GM11168 (cell line): ENCODE measurements at regions not wholly inside any gene's neighbourhood (a gene's known extent, or its start where the extent isn't known, plus 50 kb on each side); places are given as distances from the start of the nearest gene placed in this dataset.

Source experiments
- in situ Hi-C: fragments of 300-500 bp; cut with MboI; formaldehyde crosslinking; loops from one replicate; pipeline ENCODE4 v1.12.0; 2022; ENCODE audit warnings: low sequenced_read_pairs; ENCODE audit not compliant: unreplicated experiment

DNA sequence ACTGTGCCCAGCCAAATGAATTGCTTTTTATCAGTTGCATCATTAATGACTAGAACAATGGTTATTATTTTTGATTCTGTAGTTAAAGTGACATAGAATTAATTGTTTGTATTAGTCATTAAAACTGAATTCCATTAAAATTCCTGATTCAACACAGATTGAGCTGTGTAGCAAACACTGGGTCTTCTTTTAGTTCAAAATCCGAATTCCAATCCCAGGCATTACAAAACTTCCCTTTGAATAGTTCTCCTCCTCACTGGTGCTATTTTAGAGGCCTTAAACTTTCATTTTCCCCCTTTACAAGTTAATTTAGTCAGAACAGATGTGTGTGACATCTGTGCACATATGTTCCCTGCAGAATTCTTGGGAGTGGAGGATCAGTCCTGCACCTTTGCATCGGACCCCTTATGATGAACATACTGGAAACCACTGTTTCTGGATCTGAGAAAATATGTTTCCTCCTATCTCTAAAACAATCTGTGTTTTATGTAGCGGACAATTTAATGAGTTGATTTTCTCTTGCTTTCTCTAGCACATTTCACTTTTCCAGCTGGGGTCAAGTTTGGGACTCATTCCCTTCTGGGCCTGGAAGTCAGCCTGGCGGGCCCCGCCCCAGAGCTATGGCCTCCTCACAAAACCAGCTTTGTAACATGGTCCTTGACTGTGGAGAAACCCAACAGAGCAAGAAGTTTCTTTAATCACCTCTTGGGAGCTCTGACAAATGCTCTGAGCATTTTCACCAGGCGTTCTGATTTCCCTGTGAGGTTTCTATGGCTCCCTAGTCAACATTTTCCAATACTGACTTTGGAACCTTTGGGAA is 87.9 kb upstream of the MAMDC2 start:
- in situ Hi-C loops = no loop called here

DNA sequence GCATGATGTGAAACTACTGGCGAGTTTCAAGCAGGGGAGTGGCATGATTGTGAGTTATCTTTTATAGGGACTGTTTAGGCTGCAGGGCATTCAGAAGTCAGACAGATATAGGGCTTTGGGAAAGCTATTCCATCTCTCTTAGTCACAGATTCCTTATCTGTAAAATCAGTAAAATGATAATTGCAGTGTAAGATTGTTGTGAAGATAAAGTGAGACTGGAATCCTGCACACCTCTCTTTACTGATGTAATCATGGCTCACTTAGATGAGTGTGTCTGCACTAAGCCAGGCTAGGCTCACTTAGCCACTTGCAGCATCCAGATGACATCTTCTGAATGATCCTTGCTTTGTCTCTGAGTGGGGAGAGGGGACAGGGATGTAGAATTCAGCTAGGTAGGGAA is 81.8 kb upstream of the MAMDC2 start:
- in situ Hi-C loops = no loop called here

DNA sequence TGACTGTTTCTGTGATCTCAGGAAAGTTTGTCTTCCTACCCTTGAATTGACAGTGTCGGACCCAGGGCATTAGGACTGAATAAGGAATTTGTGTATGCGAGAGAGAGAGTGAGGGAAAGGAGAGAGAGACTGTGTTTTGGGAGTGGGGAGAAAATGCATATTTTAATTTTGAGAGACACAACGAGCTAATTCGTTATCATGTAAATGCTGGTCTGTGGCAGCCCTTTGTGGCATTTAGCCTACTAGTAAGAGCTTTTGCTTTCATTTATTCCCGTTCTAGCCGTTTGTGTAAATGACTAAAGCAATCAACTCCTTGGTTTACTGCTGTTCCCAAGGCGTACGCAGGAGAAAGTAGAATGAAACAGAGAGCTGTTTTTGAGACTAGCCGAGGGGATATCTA is 79.8 kb upstream of the MAMDC2 start:
- in situ Hi-C loops = no loop called here

DNA sequence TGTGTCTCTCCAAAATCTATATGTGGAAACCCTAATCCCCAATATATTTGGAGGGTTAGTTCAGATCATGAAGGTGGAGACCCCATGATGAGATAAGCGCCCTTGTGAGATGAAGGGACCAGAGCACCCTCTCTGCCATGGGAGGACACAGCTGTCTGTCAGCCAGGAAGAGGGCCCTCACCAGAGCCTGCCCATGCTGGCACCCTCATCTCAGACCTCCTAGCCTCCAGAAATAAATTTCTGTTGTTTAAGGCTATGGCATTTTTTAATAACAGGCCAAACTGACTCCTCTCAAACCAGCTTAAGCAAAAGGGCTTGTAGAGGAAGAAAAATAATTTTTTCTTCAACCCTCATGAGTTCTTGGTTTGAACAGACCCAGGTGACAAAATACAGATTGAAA is 79.2 kb upstream of the MAMDC2 start:
- in situ Hi-C loops = no loop called here

DNA sequence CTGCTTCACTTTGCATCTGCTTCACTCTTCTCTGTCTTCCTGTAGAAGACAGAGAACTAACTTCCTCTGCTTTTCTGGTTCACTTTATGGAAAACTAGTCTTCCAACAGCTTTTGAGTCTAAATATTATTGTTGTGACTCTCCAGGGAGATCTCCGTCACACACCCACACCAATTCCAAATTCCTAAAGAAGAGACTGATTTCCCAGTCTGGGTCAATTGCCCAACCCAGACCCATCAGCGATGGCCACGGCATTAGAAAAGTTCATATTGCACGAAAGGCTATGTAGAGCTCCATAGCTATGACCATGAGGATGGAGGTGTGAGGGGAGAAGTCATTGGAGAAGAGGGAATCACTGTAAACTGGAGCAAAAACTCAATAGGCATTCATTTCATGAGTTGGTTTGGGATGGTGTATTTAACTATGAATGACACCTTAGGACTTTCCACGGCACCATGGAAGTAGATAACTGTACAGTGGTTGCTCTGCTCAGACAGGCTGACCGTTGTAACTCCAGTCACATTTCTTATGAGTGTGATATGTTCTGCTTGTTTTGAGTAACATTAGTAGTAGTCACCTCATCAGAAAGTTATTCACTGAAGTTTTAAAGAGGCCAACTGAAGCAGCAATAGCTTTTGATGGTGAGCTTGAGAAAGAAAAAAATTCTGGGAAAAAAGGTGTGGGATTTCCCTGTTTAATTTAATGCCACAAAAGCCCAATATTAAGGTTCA is 78.1 kb upstream of the MAMDC2 start:
- in situ Hi-C loops = no loop called here

DNA sequence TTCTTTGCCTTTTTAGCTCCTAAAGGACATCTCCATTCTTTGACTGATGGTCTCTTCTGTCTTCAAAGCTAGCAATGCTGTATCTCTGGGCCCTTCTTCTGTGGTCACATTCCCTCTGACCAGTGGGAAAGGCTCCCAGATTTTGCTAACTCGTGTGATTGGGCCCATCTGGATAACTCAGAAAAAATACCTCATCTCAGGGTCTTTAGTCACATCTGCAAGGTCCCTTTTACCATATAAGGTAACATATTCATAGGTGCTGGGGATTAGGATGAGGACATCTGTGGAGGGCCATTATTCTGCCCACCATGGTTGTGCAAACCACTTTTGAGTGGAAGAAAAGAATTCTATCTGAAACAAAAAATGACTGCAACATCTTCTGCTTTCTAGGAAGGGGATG is 76.3 kb upstream of the MAMDC2 start:
- in situ Hi-C loops = no loop called here

DNA sequence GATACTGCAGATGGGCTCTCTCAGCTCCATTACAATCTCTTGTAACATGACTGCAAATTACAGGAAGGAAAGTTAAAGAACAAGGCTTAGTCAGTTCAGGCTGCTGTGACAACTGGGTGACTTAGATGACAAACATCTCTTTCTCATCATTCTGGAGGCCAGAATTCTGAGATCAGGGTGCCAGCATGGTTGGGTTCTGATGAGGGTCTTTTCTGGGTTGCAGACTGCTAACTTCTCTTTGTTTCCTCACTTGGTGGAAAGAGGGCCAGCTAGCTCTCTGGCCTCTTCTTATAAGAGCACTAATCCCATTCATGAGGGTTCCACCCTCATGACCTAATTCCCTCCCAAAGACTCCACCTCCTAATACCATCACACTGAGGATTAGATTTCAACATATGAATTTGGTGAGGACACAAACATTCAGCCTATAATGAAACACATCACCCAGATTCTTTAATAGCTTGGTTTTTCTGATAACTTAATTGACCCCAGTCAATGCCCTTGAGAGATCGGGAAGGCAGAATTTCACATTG is 73.6 kb upstream of the MAMDC2 start:
- in situ Hi-C loops = loop anchor here (5.0 kb wide), 1 partner anchor 142 kb away; no protein-coding TSS in a partner anchor

DNA sequence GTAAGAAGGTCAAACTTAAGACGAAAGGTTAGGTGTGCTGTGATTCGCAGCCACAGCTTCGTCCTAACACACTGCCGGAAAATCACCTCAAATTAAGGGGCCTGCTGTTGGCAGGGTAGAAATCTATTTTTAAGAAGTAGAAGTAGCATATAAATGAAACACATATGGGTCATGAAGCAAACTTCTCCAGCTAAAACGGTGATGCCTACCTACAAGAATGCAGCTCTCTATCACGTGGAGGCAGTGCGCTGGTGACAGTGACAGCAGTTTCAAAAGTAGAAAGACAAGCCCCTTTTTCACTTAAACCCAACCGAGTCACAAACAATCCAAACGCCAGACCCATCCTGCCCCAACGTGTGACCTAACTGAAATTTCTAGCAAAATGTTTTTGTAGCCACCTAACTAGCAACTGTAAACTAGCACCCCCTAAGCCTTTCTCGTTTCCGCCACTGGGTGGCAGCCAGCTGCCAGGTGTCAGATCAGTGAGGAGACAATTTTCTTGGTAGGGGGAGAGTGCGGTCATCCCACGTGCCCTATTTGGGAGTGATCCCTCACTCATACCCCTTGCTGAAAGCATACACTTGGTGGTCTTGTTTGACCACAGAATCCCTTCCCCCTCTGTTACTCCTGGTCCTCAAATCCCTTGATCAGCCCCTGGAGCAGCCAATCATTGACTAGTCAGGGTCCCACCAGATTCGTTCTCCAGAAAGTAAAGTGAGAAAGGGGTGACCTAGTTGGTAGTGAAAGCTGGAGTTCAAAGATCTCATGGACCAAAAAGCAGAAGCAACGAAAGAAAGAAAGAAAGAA is 71.8 kb upstream of the MAMDC2 start:
- in situ Hi-C loops = loop anchor here (5.0 kb wide), 1 partner anchor 140 kb away; no protein-coding TSS in a partner anchor

DNA sequence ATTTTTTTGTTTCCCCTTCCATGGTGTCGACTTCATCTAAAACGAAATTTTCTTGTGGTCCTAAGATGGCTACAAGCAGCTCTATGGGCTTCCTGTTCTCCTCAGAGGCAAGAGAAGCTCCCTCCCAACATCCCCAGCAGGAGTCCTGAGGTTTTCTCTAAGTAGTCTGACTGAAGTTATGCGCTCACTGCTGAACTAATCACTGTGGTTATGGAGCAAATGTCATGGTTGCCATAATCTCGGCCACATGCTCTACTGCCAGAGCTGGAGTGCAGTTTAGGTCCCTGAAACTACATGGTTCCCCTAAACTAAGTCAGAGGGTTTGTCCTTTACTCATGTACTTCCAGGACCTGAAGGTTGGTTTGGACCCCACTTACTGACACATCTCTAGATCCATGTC is 68.0 kb upstream of the MAMDC2 start:
- in situ Hi-C loops = no loop called here

DNA sequence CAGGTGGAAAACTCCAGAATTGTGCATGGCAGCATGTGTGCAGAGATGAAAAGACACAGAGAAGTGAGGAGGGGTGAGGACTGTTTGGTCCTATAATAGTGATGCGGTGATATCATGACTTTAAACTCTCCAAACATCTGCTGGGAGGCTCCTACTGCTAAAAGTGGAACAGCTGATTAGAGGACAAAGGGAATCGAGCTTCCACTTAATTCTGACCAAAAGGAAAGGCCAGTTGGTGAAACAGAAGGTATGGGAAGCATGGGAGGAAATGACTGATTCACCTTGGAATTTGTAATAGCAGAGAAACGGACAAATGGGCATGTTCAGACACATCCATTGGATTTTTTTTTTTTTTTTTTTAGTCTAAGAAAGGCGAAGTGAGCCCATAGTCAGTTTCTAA is 67.5 kb upstream of the MAMDC2 start:
- in situ Hi-C loops = no loop called here

DNA sequence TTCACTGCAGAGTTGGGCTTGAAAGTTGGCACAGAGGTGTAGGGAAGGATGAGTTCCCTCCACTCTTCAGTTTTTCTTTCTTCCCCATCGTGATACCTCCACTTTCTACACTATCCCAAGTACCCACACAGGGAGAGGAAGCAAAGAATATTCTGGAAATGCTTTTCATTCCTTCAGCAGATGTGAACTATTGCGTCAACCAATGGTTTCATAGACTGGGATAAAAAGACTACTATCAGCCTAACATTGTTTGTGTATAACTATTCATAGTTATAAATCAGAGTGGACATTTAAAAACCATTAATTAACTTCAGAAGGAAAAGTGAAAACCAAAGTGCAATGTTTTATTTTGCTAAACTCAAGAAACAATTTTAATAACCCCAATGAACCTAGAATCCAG is 63.6 kb upstream of the MAMDC2 start:
- in situ Hi-C loops = no loop called here

DNA sequence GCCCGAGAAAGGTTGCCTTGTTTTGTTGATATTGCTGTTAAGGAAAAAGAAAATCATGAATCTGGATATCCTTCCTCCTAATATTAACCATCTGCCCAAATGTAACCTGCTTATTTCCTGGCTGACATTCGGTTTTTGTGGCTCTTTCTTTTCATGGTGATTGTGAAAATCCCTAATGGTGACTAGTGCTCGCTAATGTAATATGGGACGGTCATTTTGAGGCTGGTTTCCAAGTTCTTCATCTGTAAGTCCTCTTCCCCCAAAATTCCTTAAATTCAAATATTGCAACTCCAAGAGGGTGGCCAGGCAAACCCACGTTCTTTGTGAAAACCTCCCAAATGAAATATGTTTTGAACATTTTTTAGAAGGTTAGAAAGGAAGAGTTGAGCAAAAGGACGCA is 63.1 kb upstream of the MAMDC2 start:
- in situ Hi-C loops = no loop called here

DNA sequence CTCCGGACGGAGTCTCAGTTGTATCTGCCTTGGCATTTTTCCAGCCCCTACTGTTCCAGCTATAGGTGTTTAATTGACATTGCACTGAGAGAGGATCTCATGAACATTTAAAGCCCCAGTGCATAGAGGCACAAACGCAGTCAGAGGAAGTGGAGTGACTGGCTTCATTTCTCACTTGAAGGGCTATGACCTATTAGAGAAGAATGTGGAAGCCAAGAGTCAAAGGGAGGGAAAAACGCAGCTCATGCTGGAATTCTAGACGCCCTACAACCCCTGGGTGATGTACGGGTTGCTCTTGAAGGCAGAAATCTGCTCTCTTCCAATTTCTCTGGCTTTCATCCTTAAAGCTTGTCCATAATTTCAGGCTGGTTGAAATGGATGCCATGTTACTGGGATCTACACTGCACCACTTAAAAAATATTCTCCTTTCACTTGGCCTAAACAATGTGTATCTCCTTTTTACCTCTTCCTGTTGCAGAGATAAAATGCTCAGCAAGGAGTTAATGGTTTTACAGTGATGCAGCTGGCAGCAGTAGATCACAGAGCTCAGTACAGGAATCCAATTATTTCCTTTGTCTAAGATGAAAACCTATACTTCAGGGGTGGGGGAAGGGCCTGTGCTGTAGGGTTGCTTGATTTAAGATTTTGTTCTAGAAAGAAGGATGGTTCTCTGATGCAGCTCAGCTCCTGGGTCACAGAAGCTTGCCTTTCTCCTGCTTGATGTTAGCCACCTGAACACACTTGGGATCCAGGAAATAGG is 61.8 kb upstream of the MAMDC2 start:
- in situ Hi-C loops = no loop called here

DNA sequence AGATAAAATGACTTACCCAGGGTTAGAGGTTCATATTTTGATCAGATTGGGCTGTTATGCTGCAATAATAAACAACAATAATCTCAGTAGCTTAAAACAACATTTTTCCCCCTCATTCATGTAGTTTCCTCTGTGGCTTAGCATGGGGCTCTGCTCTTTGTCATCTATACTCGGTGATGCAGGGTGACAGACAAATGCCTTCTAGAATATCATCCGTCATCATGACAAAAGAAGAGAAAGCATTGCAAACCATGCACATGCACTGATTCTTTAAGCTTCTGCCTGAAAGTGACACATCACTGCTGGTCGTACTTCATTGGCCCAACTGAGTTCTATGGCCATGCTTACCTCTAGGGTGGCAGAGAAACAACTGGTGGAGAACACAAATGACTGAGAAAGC is 58.8 kb upstream of the MAMDC2 start:
- in situ Hi-C loops = no loop called here

DNA sequence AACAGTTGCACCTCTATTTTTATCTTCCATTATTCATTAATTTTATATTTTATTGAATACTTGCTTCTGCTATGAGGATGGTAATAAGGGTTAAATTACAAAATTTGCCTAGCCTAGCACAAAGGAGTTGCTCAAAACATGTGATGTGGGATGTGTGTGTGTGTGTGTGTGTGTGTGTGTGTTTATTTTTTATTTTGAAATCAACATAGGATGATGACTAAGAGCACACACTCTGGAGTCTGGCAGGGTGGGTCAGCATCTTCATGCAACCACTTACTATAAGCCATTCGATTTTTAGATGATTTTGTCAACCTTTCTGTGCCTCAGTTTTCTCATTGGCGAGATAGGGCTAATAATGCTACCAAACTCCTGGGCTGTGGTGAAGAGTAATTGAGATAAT is 57.7 kb upstream of the MAMDC2 start:
- in situ Hi-C loops = no loop called here

DNA sequence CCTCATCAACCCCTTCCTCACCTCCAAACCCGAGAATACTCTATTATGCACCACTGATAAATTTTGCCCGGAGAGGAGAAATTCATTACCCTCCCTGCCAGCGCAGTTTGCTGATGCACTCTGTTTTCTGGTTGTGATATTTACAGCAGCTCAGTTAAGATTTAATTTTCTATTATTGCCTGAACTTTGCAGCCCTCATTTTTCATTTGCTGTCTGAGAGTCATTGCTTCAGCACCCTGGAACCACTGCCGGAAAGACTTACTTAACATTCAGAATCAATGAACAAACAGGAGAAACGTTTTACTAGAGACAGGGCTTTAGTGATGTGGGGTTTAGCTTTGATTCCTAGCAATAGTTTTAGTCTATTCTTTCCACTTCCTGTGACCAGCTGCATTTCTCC is 56.7 kb upstream of the MAMDC2 start:
- in situ Hi-C loops = no loop called here

DNA sequence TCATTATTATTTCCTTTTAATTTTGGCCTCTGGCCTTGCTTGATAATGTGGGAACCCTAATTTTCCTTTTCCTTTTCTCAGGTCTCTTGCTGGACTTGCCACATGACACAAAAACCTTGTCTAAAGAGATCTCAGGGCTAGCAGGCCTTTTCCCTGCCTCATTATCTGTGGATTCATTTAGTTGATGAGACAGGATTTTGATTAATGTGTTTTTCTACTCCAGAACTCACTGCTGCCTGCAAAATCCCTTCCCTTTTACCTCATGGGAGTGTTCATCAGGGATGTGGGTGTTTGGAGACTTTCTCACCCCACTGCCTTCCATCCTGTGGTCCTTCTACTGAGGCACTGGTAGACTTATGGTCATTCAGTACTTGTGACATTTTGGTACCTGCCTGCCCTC is 56.2 kb upstream of the MAMDC2 start:
- in situ Hi-C loops = no loop called here

DNA sequence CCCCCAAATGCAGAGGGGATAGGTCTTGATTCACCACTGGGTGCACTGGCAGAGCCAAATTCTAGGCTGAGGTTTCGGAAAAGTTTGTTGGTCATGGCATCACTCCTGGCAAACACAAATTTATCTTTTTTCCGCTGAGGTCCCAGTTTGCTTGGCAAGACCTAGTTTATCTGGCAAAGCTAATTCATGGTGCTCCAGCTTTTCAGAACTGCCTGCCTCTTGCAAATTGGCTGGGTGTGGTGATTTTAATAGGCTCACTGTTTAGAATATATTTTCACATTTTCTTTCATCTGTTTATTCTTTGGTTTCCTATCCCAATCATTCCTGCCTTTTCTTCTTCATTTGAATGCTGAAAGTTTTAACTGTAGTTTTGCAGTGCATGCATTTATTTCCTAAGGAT is 50.5 kb upstream of the MAMDC2 start:
- in situ Hi-C loops = no loop called here
